LoVo (cell line): ENCODE measurements at regions not wholly inside any gene's neighbourhood (a gene's known extent, or its start where the extent isn't known, plus 50 kb on each side); places are given as distances from the start of the nearest gene placed in this dataset.

Source experiments
- DNase-seq: peaks from one replicate; pipeline ENCODE4 v3.0.0-alpha.2; 2016; ENCODE audit warnings: low spot score

DNA sequence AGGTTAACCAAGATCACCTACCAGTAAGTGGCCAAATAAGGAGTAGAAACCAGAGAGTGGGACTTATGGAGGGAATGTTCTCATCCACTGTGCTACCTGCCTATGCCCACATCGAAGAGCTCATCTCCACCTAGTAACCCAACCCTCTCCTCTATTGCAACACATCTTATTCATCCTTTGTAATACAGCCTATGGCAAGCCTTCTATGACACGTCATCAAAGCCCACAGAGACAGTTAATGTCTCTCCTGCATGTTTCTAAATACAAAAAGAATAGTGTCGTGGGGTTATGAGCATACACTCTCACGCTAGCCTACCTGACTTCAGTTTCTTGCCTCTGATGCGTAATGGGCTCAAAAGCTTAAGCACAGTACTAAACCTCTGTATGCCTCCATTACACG, 1158.1 kb upstream of the TENM4 start:
- no peak for DNase-seq

DNA sequence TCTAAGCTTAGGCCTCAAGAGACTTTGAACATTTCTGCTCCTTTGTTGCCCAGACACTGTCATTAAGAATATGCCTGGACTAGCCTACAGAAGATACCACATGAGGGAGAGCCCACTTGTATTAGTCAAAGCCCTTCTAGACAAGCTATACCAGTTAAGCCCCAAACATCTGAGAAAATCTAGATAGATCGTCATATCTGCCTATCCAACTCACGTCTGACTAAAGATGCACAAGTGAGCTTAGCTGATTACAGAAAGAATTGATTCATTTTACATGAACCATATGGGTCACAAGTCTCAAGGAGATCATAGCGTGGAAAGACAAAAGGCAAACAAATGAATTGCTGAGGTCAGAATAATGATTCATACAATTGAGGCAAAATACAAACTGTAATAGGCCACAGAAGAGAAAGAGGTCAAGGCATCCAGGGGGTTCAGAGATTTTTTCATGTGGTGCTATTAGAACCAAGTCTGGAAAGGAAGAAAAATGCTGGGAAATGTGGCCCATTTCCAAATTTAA, 1155.5 kb upstream of the TENM4 start:
- no peak for DNase-seq

DNA sequence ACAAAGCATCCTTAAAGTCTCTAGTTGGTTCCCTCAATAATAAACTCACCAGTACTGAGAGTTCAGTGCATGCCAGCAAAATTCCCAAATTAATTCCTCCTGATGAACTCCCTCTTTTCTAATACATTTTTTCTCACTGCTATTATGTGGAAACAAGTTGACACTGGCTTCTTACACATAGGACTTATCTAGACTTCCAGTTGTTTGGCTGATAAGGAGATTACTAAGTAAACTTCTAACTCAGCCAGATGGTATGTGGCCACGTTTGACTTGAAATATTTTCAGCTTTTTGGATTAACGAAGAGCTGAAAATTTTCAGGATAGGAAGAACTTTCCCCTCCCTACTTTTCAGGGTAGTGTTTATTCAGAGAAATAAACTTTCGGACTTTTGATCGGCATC, 1154.2 kb upstream of the TENM4 start:
- DNase-seq, result peak; percentile 58

DNA sequence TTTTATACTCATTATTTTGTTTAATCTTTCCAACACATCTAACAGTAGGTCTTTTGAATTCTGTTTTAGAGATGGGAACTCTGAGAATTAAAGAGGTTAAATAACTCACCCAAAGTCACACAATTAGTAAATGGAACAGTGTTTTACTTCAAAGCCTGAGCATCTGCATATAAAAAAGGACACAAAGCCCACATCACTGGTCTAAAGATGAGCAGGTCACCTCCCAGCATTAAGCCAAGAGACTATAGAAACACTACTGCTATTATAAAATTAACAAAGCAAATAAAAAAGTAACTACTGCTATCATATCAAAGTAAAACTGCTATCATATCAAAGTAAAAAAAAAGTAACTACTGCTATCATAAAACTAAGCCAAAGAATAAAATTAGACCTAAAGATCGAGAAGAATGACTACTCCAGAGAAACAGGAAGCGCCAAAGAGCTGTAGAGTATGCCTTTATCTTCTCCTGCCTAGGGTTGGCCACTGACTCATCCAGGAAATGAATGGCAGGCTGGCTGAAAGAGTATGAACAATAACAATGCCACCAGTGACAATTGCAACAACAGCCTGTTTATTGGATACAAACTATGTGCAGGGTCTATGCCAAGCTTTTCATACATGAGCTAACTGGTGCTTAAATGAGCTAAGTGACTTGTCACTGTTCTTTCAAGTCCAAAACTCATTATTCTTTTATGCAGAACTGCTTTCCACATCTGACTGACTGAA, 1153.0 kb upstream of the TENM4 start:
- DNase-seq, result peak; percentile 86

DNA sequence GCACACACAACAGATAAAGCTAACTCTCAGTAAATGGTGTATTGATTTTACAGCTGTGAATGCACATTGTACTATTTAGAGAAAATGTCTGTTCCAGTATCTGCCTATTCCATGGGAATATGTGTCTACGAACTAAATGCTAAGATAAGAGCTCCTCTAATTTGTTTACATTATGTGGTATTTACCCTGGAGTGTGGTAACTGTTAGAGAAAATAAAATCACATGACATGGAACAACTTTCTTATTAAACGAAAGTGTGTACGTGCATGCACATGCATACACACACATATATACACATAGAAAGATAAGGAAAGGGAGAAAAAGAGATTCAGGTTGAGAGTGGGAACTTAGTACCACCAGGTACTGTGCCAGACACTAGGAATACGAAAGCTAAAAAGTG, 1151.7 kb upstream of the TENM4 start:
- DNase-seq, result no peak

DNA sequence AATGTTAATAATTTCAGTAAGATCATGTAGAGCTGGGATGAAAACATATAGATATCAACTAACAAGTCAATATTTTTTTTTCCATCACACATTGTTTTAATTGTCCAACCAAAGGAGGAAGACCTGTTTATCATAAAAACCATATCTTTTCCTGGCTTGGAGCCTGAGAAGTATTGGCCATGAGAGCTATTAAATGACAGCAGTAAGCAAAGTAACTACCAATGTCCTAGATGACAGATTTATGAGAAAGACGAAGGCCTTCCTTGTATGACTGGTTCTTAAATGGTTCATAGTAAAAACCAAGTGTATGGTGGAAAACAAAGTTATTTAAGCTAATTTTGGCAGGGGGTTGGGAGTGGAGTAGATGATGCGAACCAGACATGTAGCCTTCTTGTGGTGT, 1147.1 kb upstream of the TENM4 start:
- DNase-seq, result peak; percentile 21

DNA sequence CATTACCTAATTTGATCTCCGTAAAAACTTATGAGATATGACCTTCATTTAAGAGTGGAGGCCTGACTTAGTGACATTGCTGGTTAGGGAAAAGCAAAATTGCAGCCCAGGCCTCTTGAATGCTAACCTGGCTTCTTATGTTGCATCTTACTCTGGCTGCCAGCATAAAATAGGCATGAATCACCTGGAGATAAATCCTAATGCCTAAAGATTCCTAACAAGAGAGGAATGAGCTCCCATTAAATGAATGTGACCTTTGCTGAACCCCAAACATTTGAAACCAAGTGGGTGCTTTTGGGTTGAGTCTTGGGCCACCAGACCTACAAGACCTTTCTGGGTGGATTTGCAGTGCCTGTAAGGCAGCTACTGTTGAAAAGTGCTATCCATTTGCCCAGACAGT, 1145.6 kb upstream of the TENM4 start:
- DNase-seq, result no peak

DNA sequence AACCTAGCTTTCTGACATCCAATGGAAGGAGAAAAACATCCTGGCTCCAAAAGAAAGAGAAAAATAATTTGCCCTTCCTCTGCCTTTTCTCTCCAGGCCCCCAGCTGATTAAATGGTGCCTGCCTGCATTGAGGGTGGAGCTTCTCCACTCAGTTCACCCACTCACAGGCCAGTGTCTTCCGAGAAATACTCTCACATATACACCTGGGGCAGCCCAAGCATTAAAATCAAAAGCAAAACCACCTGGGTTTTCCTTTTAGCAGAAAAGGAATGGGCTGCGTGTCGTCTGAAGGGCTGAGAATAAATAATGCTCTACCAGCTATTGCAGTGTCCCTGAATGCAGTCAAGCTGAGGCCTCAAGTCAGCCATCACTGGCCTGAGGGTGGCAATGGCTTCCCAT, 1143.8 kb upstream of the TENM4 start:
- no peak for DNase-seq

DNA sequence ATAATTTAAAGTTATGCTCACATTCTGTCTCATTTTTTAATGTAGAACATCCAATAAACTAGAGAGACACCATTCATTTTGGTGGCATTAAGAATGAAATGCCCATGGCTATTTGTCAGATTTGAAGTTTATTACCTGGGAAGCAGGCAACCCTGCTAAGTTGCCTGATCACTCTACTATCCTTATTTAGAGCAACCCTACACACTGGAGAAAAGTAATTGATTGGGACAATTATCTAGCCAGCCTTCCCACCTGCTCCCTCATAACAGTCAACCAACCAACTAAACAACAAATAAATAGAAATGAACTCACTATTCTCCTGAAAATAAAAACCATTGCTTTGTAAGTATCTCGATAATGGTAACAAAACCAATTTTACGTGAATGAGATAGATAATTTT, 1129.0 kb upstream of the TENM4 start:
- DNase-seq, result no peak

DNA sequence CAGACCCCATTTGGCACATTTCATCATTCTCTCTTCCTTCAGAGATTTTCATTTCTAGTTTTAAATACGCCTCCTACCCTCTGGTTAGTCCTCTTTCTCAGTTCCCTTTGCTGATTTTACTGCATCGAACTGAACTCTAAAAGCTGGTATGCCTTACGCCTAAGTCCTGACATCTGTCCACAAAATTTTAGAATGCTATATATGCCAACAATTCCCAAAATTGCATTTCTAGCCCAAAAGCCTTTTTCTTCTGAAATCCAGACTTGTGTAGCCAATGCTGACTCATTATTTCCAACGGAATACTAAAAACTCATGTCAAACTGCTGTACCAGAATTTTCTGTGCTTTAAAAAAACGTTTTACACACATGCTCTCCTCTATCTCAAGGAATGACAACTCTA, 1124.4 kb upstream of the TENM4 start:
- DNase-seq, result no peak

DNA sequence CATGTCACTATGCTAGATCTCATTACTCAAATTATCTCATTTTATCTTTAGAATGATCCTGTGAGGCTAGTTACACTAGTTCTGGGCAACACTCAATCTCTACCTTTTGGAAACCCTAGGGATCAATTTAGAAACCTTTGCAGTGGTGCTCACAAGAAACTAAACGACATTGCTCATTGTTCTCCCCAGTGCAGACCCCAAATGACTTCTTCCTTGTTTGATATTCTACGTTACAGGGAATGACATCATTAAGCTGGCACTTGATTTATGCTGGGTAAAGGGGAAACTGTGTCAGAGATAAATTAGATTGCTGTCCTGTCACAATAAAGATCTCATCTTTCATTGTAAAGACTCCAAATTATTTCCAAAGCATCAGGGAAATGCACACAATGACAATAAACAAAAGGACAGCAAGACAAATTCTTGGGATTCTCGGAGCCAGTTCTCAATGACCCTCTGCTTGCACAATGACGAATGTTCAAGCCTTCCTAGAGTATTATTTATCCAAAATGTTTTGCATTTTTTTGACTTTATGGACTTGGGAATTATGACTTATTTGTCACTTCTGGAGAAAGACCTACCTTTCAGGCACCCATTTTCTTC, 1121.8 kb upstream of the TENM4 start:
- DNase-seq, result no peak

DNA sequence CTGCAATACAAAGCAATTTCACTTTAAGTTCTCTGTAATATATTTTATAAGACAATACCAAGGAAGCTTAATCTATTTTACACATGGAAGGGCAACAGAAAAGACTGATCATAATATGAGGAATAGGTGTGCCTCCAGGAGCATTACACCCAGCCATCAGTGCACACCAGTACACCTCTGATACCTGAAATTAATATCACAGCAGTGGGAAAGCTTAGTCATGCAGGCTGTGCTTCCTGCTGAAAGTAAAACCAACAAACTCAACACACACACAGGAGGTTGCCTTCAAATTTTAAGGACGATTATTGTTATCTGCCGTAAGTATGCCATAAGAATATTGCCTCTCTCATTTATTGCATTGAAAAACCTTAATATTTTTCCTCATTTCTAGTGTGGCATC, 1119.1 kb upstream of the TENM4 start:
- DNase-seq, result no peak

DNA sequence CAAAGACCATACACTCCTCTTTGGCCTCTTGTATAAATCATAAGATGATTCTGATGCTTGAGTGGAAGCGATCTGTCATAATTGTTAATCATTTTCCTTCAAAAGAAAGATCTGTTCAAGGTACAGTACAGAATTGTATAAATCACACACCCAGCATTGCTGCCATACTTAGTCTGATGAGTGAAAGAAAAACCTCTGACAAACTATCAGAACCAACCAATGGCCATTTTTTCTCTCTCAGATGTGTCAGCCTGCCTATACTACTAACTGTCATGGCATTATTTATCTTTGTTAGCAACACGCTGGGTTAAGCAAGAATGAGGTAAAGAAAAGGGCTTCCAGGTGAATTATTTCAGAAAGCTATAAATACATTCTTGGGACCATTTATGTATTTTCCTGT, 1112.7 kb upstream of the TENM4 start:
- DNase-seq, result no peak

DNA sequence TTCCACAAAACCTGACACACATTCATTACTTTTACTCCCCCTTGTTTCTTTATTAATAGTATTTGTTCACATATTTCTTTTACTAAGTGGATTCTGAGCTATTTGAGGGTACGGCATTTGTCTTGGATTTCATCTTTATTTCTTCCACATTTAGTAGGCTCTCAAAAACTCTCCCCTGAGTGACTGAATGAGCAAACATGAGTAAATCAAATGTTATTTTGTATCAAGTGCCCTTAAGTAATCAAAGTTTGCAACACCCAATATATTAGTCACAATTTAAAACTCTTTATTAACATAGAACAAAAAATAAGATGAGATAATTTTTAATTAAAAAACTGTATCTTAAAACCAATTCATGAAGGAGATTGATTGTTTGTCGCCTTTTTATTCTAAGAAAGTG, 1101.9 kb upstream of the TENM4 start:
- DNase-seq, result no peak

DNA sequence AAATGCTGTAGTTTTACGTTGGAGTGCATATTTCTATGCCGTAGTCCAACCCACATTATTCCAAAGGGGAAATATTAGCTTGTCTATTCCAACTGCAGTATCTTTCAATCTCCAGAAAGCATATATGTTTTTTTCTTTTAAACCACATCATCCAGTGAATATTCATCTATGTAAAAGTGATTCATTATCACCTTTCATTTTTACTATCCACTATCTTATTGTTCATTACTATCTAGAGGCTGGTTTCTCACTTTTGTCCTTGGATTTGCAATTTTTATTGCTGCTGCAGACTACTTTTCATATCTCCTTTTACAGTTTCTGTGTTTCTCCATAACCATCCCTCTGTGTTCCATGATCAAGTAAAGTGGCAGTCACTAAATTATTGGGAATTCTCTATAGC, 1097.2 kb upstream of the TENM4 start:
- no peak for DNase-seq

DNA sequence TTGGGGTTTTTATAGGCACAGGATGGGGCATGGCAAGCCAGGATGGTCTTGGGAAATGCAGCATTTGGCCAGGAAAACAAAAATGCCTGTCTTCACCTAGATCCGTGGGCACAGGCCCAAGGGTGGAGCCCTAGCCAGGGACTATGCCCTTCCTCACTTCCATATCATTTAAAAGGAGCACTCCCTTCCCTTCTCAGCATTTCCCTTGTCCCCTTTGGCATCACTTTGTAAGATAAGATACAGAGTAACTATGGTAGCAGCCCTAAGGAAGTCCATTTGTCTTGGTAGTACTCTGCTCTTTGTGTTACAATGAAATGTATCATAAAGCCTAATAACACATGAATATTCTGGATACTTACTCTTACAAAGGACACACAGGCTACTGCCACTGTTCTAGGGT, 1092.6 kb upstream of the TENM4 start:
- no peak for DNase-seq

DNA sequence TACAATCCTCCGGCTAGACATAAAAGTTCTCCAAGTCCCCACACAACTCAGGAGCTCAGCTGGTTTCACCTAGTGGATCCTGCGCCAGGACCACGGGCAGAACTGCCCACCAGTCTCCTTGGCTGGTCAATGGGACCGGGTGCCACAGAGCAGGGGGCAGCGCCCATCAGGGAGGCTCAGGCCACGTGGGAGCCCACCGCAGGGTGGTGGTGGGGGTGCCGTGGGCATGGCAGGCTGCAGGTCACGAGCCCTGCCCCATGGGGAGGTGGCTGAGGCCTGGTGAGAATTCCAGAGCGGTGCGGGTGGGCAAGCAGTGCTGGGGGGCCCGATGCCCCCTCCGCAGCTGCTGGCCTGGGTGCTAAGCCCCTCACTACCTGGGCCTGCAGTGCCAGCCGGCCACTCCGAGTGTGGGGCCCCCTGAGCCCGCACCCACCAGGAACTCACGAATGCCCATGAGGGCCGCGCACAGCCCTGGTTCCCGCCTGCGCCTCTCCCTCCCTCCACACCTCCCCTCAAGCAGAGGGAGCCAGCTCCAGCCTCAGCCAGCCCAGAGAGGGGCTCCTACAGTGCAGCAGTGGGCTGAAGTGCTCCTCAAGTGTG, 1091.9 kb upstream of the TENM4 start:
- DNase-seq, result no peak

DNA sequence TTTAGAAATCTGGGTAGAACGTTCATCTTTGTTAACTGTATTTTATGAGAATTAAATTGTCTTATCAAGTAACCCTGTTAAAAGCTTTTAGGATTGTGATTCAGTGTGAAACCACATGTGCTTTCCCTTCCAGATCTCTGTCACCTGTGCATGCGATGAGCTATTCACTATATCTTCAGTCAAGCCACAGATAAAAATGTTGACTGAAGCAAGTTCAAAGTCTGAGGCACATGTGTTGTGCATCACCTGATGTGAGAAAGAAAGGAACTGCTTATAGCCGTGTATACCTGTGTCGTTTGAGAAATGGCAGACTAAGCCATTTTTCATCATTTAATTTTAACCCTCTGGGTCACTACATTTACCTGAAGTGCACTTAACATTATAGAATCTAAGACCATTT, 1088.9 kb upstream of the TENM4 start:
- no peak for DNase-seq

DNA sequence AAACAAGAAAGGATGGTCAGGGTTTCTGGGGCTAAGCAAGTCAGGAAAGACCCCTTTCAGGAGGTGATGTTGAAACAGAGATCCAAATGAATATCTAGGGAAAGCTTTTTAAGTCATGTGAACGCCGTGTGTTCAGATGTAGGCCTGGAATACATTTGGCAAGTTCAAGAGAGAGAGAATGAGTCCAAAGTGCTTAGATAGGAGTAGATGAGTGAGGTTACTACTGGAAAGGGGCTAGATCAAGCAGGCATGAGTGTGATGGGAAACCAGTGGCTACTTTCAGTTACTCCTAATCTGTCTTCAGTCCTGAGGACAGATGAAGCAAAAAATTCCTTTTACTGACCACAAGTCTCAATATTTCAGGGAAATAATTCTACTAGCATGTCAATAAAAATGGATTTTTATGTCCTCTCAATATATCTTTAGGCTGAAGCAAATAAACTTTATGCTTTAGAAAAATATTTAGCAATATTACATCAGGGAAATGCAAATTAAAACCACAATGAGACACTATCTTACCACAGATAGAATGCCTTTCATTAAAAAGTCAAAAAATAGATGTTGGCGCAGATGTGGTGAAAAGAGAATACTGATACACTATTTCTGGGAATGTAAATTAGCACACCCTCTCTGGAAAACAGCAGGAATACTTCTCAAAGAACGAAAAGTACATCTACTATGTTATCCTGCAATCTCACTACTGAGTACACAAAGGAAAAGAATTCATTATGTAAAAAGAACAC, 1085.0 kb upstream of the TENM4 start:
- DNase-seq, result no peak

DNA sequence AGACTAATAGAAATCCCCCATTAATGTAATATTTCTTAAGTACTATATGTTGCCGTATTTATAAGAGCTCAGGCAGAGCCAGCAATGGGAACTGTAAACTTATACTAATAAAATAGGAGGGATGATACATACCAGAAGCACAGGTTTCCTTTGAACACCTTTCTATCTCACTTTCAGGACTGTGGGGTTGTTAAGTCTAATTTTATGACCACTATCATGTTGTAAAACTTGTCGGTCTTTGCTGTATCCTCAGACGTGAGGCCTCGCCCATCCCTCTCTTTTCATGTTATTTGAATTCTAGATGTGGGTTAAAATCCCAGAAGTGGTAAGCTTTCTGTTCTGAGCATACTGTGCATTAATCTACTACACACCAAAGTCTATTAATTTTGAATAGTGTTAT, 1083.5 kb upstream of the TENM4 start:
- DNase-seq, result no peak

DNA sequence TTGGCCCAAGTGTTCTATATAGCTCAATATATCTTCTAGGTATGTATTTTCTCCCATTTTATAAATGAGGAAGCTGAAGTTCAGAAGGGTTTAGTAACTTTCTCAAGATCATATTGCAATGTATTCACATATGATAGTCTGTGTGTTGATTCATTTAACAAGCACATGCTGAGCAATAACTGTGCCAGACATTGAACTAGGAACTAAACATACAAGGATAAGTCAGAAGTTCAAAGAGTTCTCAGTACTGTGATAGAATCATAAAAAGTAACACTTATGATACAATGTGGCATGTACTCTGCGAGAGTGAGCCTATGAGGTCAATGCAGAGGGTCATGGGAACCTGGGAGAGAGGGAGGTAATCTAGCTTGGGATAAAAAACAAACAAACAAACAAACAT, 1082.2 kb upstream of the TENM4 start:
- no peak for DNase-seq

DNA sequence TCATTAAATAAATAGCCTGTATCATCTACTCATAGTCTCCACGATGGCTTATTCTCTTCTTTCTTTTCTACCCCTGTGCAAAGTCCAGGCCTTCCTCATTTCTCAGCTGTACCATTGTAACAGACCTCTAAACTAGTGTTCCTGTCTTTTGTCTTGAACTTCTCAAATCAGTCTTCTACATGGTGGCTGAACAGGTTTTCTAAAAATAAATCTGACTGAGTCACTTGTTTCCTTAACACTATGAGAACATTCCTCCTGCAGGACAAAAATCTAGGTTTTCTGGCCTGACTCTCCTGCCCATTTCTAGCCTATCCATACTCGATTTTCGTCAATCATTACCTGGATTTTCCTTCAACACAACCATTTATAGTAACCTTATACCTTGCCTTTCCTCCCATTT, 1080.8 kb upstream of the TENM4 start:
- DNase-seq, result no peak

DNA sequence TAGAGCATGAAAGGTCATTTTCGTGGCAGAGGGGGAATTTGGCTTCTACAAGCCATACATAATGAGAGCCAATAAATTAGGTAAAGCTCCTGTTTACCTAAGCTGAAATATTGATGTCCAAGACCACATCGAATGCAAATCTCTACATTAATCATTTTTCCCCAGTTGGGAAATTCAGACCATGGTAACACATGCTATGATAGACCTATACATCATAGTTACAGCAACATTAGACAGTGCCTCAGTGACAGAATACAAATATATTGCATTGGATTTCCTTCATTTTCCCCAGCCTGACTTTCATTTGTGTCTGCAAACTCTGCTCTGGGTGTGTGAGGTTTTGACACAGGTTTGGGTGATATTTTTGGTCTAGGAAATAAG, 1079.7 kb upstream of the TENM4 start:
- no peak for DNase-seq
